NCI-H446 (cell line): ENCODE measurements at regions not wholly inside any gene's neighbourhood (a gene's known extent, or its start where the extent isn't known, plus 50 kb on each side); places are given as distances from the start of the nearest gene placed in this dataset.
"Not testable (repeated sequence)": the region's sequence is repeated elsewhere in the genome, so short reads cannot be mapped to it uniquely, and the experiment has no call there.

Experiments
- DNase-seq, 2 experiments: peaks; one replicate each; lab custom pipeline; 2025; lab: John Stamatoyannopoulos, UW

- no peak for DNase-seq
These were observed 769.0 kb downstream of the KCNJ2 start for GRCh38 chr17:70938336-70938735.

GRCh38 chr17:70945386-70945785, 776.1 kb downstream of the KCNJ2 start:
- no peak for DNase-seq

- no peak for DNase-seq
These were observed 777.9 kb downstream of the KCNJ2 start for GRCh38 chr17:70947215-70947614.

GRCh38 chr17:70947636-70948565, 778.6 kb downstream of the KCNJ2 start:
- no peak for DNase-seq

- not testable (repeated sequence) for DNase-seq
These were observed 783.8 kb downstream of the KCNJ2 start for GRCh38 chr17:70953140-70953539.

- no peak for DNase-seq
These were observed 786.1 kb downstream of the KCNJ2 start for GRCh38 chr17:70955441-70955840.

GRCh38 chr17:70956726-70957125, 787.4 kb downstream of the KCNJ2 start:
- DNase-seq: no peak

- no peak for DNase-seq
These were observed 792.0 kb downstream of the KCNJ2 start for GRCh38 chr17:70961341-70961740.

GRCh38 chr17:70968302-70968701, 799.0 kb downstream of the KCNJ2 start:
- DNase-seq: no peak

GRCh38 chr17:70969521-70970034, 800.2 kb downstream of the KCNJ2 start:
- no peak for DNase-seq

GRCh38 chr17:70976447-70976846, 807.1 kb downstream of the KCNJ2 start:
- peak in 1 of 2 experiments; percentile 2 for DNase-seq

- no peak for DNase-seq
These were observed 815.5 kb downstream of the KCNJ2 start for GRCh38 chr17:70984873-70985272.

- no peak for DNase-seq
These were observed 818.6 kb downstream of the KCNJ2 start for GRCh38 chr17:70987867-70988340.

- no peak for DNase-seq
These were observed 819.3 kb downstream of the KCNJ2 start for GRCh38 chr17:70988622-70989021.

GRCh38 chr17:70989280-70989679, 819.9 kb downstream of the KCNJ2 start:
- no peak for DNase-seq

GRCh38 chr17:70994194-70994593, 824.9 kb downstream of the KCNJ2 start:
- DNase-seq: no peak

GRCh38 chr17:70995997-70996396, 826.7 kb downstream of the KCNJ2 start:
- no peak for DNase-seq

GRCh38 chr17:71003736-71004135, 834.4 kb downstream of the KCNJ2 start:
- no peak for DNase-seq

GRCh38 chr17:71004413-71004812, 835.1 kb downstream of the KCNJ2 start:
- DNase-seq: no peak

- no peak for DNase-seq
These were observed 842.1 kb downstream of the KCNJ2 start for GRCh38 chr17:71011391-71011790.

GRCh38 chr17:71019699-71020098, 850.4 kb downstream of the KCNJ2 start:
- no peak for DNase-seq

- DNase-seq: no peak
These were observed 853.4 kb downstream of the KCNJ2 start for GRCh38 chr17:71022758-71023157.

- peak; percentile 65 to 90 for DNase-seq
These were observed 854.1 kb downstream of the KCNJ2 start for GRCh38 chr17:71023249-71024030.
